Neuronal stem cell (in vitro differentiated cells): ENCODE measurements at regions not wholly inside any gene's neighbourhood (a gene's known extent, or its start where the extent isn't known, plus 50 kb on each side); places are given as distances from the start of the nearest gene placed in this dataset.

Experiments used
- DNase-seq: peaks from one replicate; pipeline ENCODE4 v3.0.0-alpha.2; 2013; ENCODE audit warnings: low spot score
- H2AFZ ChIP-seq: one replicate; pipeline ENCODE4 v1.6.1; 2013; ENCODE audit warnings: mild to moderate bottlenecking, low read length, inconsistent platforms
- H2AK5ac ChIP-seq: 2 replicates; pipeline ENCODE4 v1.6.1; 2013; ENCODE audit warnings: low read depth, mild to moderate bottlenecking, inconsistent platforms, low read length, moderate library complexity, mixed read lengths
- H2BK120ac ChIP-seq: 2 replicates; pipeline ENCODE4 v1.6.1; 2013; ENCODE audit warnings: low read depth, mild to moderate bottlenecking, inconsistent platforms, low read length, moderate library complexity, mixed read lengths
- H2BK12ac ChIP-seq: one replicate; pipeline ENCODE4 v1.6.1; 2013; ENCODE audit warnings: low read length, inconsistent platforms
- H2BK15ac ChIP-seq: 2 replicates; pipeline ENCODE4 v1.6.1; 2013; ENCODE audit warnings: mild to moderate bottlenecking, low read length, inconsistent platforms, mixed read lengths
- H2BK5ac ChIP-seq: one replicate; pipeline ENCODE4 v1.6.1; 2013; ENCODE audit warnings: inconsistent platforms, mild to moderate bottlenecking, low read length, moderate library complexity
- H3K14ac ChIP-seq: one replicate; pipeline ENCODE4 v1.6.1; 2013; ENCODE audit warnings: low read length, inconsistent platforms
- H3K18ac ChIP-seq: 2 replicates; pipeline ENCODE4 v1.6.1; 2013; ENCODE audit warnings: low read length, inconsistent platforms
- H3K23ac ChIP-seq: 2 replicates; pipeline ENCODE4 v1.6.1; 2013; ENCODE audit warnings: low read depth, mild to moderate bottlenecking, mixed read lengths, low read length, inconsistent platforms; ENCODE audit not compliant: poor library complexity
- H3K27ac ChIP-seq: replicated peaks from 3 replicates; pipeline ENCODE4 v1.5.1; 2013; ENCODE audit warnings: low read length, inconsistent platforms
- H3K27me3 ChIP-seq, 3 experiments: 2 replicates each; pipeline ENCODE4 v1.6.1; 2013; ENCODE audit warnings: low read length in 3 of 3, mild to moderate bottlenecking in 2 of 3, inconsistent platforms in 1 of 3, low read depth in 1 of 3, mixed read lengths in 1 of 3, moderate library complexity in 1 of 3; ENCODE audit not compliant: control insufficient read depth in 3 of 3, insufficient read depth in 3 of 3
- H3K36me3 ChIP-seq, 2 donors: replicated peaks in 1 of 2; 2 replicates each; pipeline ENCODE4 v1.6.1; 2013; ENCODE audit warnings: low read length in 2 of 2; ENCODE audit not compliant: control insufficient read depth in 2 of 2, insufficient read depth in 2 of 2
- H3K4ac ChIP-seq: 2 replicates; pipeline ENCODE4 v1.6.1; 2013; ENCODE audit warnings: inconsistent platforms, mild to moderate bottlenecking, low read length, moderate library complexity
- H3K4me1 ChIP-seq, 2 donors: 1 replicate in 1 of 2; 2 replicates in 1 of 2; pipeline ENCODE4 v1.6.1; 2013; ENCODE audit warnings: low read length in 2 of 2, low read depth in 1 of 2; ENCODE audit not compliant: control insufficient read depth in 2 of 2, insufficient read depth in 1 of 2
- H3K4me2 ChIP-seq: one replicate; pipeline ENCODE4 v1.6.1; 2013; ENCODE audit warnings: mild to moderate bottlenecking, low read length, inconsistent platforms; ENCODE audit not compliant: insufficient read depth, poor library complexity, severe bottlenecking
- H3K4me3 ChIP-seq, 2 donors: 2 replicates each; pipeline ENCODE4 v1.5.1; 2013; ENCODE audit warnings: low read length in 2 of 2, mild to moderate bottlenecking in 2 of 2, inconsistent platforms in 1 of 2, moderate library complexity in 1 of 2
- H3K79me1 ChIP-seq: one replicate; pipeline ENCODE4 v1.6.1; 2013; ENCODE audit warnings: low read depth, mild to moderate bottlenecking, inconsistent platforms, low read length, moderate library complexity
- H3K9ac ChIP-seq: one replicate; pipeline ENCODE4 v1.6.1; 2013; ENCODE audit warnings: mild to moderate bottlenecking, low read depth, low read length, inconsistent platforms; ENCODE audit not compliant: poor library complexity
- H3K9me3 ChIP-seq, 2 donors: replicated peaks in 1 of 2; 2 replicates each; pipeline versions ENCODE3 to v1.6.1; 2013; ENCODE audit warnings: low read length in 2 of 2, mild to moderate bottlenecking in 2 of 2, inconsistent platforms in 1 of 2, low read depth in 1 of 2, mixed read lengths in 1 of 2, moderate library complexity in 1 of 2; ENCODE audit not compliant: control insufficient read depth in 2 of 2, insufficient read depth in 1 of 2
- H4K8ac ChIP-seq: one replicate; pipeline ENCODE4 v1.6.1; 2013; ENCODE audit warnings: low read depth, mild to moderate bottlenecking, inconsistent platforms, low read length, moderate library complexity
- H4K91ac ChIP-seq: one replicate; pipeline ENCODE4 v1.6.1; 2013; ENCODE audit warnings: low read length, low read depth, mild to moderate bottlenecking, inconsistent platforms; ENCODE audit not compliant: poor library complexity
- WGBS, 2 donors: extraction: QIAGEN DNeasy Blood & Tissue Kit; methylation state at CpG; one replicate each; pipeline ENCODE4 v1.1.7; 2013; ENCODE audit warnings: missing lambda C conversion rate in 2 of 2, mixed read lengths in 1 of 2; ENCODE audit not compliant: insufficient read length in 2 of 2, insufficient replicate concordance in 1 of 2; ENCODE audit errors: extremely low coverage in 2 of 2; 5-methylcytosine and 5-hydroxymethylcytosine counted together

- Histone ChIP-seq H3K9ac (no peak overlapping the region), H3K27ac (no peak overlapping the region), H3K14ac (no peak overlapping the region), H2BK12ac (no peak overlapping the region), H4K8ac (no peak overlapping the region), H3K23ac (no peak overlapping the region), H3K4ac (no peak overlapping the region), H2BK15ac (no peak overlapping the region), H2AFZ (no peak overlapping the region), H2AK5ac (no peak overlapping the region), H3K9me3 (peaks cover 0 to 2% of the 10 kb centered on the region in 2 donors), H4K91ac (no peak overlapping the region), H3K79me1 (no peaks in the 10 kb centered on the region), H3K4me1 (no peaks in the 10 kb centered on the region), H2BK5ac (no peak overlapping the region), H3K27me3 (peaks cover 0 to 4% (median 0%) of the 10 kb centered on the region in 3 experiments), H2BK120ac (no peak overlapping the region), H3K18ac (no peak overlapping the region), H3K36me3 (no peaks in the 10 kb centered on the region), H3K4me2 (no peak overlapping the region), H3K4me3 (no peak overlapping the region)
- WGBS, 2 donors, result no CpG with 5 or more reads among the region's 2 CpGs
- no peak for DNase-seq
These were observed 119.8 kb upstream of the IRX2 start for GRCh38 chr5:2871282-2871681.

GRCh38 chr5:2869471-2869870, 118.0 kb upstream of the IRX2 start:
- H2BK12ac ChIP-seq, result no peak overlapping the region
- H2BK5ac ChIP-seq, result no peak overlapping the region
- no peak overlapping the region for H3K4me2 ChIP-seq
- H4K8ac ChIP-seq, result no peak overlapping the region
- no peak overlapping the region for H3K27ac ChIP-seq
- H2BK15ac ChIP-seq, result no peak overlapping the region
- peaks cover 0 to 2% of the 10 kb centered on the region in 2 donors for H3K4me1 ChIP-seq
- H3K79me1 ChIP-seq, result no peaks in the 10 kb centered on the region
- no peaks in the 10 kb centered on the region for H3K36me3 ChIP-seq
- DNase-seq, result no peak
- H3K9me3 ChIP-seq, result no peaks in the 10 kb centered on the region
- no peak overlapping the region for H2AFZ ChIP-seq
- no peak overlapping the region for H2BK120ac ChIP-seq
- no peak overlapping the region for H3K9ac ChIP-seq
- no peak overlapping the region for H3K4me3 ChIP-seq
- H3K27me3 ChIP-seq, result no peaks in the 10 kb centered on the region
- no peak overlapping the region for H4K91ac ChIP-seq
- H3K18ac ChIP-seq, result no peak overlapping the region
- H3K23ac ChIP-seq, result no peak overlapping the region
- no peak overlapping the region for H2AK5ac ChIP-seq
- no peak overlapping the region for H3K14ac ChIP-seq
- no peak overlapping the region for H3K4ac ChIP-seq
- no CpG with 5 or more reads among the region's 6 CpGs for WGBS, 2 donors

GRCh38 chr5:2867373-2867933, 116.0 kb upstream of the IRX2 start:
- H4K91ac ChIP-seq, result no peak overlapping the region
- H3K27ac ChIP-seq, result no peak overlapping the region
- no peaks in the 10 kb centered on the region for H3K27me3 ChIP-seq
- no peak overlapping the region for H2BK12ac ChIP-seq
- no peak overlapping the region for H2BK120ac ChIP-seq
- H3K4me2 ChIP-seq, result no peak overlapping the region
- H3K9me3 ChIP-seq, result no peaks in the 10 kb centered on the region
- H2AK5ac ChIP-seq, result no peak overlapping the region
- no peak overlapping the region for H4K8ac ChIP-seq
- no peak for DNase-seq
- WGBS, 2 donors, result no CpG with 5 or more reads among the region's 14 CpGs
- H3K18ac ChIP-seq, result no peak overlapping the region
- no peak overlapping the region for H3K23ac ChIP-seq
- no peak overlapping the region for H3K4me3 ChIP-seq
- no peaks in the 10 kb centered on the region for H3K79me1 ChIP-seq
- H3K14ac ChIP-seq, result no peak overlapping the region
- no peak overlapping the region for H2AFZ ChIP-seq
- no peaks in the 10 kb centered on the region for H3K36me3 ChIP-seq
- no peak overlapping the region for H2BK5ac ChIP-seq
- no peak overlapping the region for H3K4ac ChIP-seq
- no peak overlapping the region for H3K9ac ChIP-seq
- peaks cover 0 to 11% of the 10 kb centered on the region in 2 donors for H3K4me1 ChIP-seq
- no peak overlapping the region for H2BK15ac ChIP-seq

DNA sequence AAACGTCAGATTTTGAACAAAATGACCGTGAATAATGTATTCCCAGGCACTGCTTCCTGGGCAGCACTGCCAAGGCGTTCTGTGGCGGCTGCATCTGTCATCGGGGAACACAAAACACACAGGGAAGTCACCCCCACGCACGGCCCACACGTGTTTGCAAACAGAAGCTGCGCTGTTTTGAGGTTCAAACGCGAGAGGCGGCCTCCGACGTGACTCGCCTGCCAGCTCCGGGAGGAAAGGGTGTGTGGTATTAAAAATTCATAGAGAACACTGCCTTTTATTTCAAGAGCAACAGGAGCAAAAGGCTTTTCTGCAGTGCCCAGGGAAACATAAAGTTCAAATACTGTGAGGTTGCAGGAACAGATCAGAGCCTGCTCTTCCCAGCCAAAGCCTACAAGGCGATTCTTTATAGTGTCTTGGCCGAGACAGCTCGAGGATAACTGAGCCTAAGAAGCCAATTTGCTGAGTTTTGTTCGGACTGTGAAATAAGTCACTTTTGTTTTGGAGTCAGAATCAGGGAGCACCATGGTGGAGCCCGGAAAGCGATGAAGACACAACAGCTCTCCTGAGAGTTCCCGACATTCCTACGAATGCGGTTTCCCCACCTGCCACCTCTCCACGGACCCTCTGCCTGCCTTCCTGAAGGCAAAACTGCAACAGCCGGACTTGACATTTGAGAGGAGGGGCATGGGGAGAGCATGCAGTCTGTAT, 115.3 kb upstream of the IRX2 start:
- Histone ChIP-seq H3K79me1 (no peaks in the 10 kb centered on the region), H2AK5ac (no peak overlapping the region), H3K14ac (no peak overlapping the region), H4K91ac (no peak overlapping the region), H3K4me2 (no peak overlapping the region), H3K9me3 (no peaks in the 10 kb centered on the region), H3K23ac (no peak overlapping the region), H3K9ac (no peak overlapping the region), H2BK15ac (no peak overlapping the region), H3K27me3 (no peaks in the 10 kb centered on the region), H2BK120ac (no peak overlapping the region), H3K27ac (no peak overlapping the region), H4K8ac (no peak overlapping the region), H3K36me3 (no peaks in the 10 kb centered on the region), H3K4me3 (no peak overlapping the region), H3K4ac (no peak overlapping the region), H2BK5ac (no peak overlapping the region), H3K4me1 (peaks cover 0 to 11% of the 10 kb centered on the region in 2 donors), H2BK12ac (no peak overlapping the region), H2AFZ (no peak overlapping the region), H3K18ac (no peak overlapping the region)
- no CpG with 5 or more reads among the region's 27 CpGs for WGBS, 2 donors
- no peak for DNase-seq
